ENCODE measurements at regions not wholly inside any gene's neighbourhood (a gene's known extent, or its start where the extent isn't known, plus 50 kb on each side); places are given as distances from the start of the nearest gene placed in this dataset.
"Not testable (repeated sequence)": the region's sequence is repeated elsewhere in the genome, so short reads cannot be mapped to it uniquely, and the experiment has no call there.

DNA sequence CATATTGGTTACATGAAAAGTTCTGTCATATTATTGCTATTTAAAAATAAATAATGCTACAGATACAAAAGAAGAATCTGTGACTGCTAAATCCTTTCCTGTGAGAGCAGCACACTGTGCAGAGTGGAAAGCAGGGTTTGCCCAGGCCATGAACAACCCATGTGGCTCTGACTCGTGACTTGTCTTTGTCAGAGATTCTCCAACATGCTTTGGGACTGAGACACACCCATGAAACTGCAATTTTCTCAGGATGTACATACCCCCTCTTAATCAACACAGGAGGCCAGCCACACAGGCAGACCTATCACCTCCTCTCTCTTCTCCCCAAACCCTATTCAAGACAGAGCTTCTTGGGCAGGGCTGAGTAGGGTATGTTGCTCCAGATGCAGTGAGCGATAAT is 96.8 kb upstream of the NTF3 start:
- peaks cover 0 to 6% (median 0%) of the 10 kb centered on the region in 8 donors for H3K9me3 Mint-ChIP-seq
- no peaks in the 10 kb centered on the region for H3K9me3 ChIP-seq (ENCODE audit: control insufficient read depth in 1 of 2, low read length in 2 of 2)
- no peaks in the 10 kb centered on the region for H3K4me1 Mint-ChIP-seq
- CTCF ChIA-PET (ENCODE audit: partially characterized antibody): no interaction called here
- DNase-seq: no peak
- H3K36me3 ChIP-seq (ENCODE audit: insufficient read depth, low read length): no peaks in the 10 kb centered on the region
- H3K4me1 ChIP-seq (ENCODE audit: insufficient read depth, low read length): no peaks in the 10 kb centered on the region
- no peaks in the 10 kb centered on the region for H3K27me3 ChIP-seq (ENCODE audit: insufficient read depth, low read length)
- H3K4me3 ChIP-seq (ENCODE audit: low read length in 2 of 2): no peak overlapping the region
- peaks cover 0 to 2% of the 10 kb centered on the region in 2 donors for H3K27me3 Mint-ChIP-seq
- no peak overlapping the region for H3K27ac ChIP-seq (ENCODE audit: low read depth, low read length)
- intact Hi-C loops (cut with micrococcal nuclease): no loop called here
- POLR2A ChIA-PET (ENCODE audit: partially characterized antibody): no interaction called here
- H3K36me3 Mint-ChIP-seq: no peaks in the 10 kb centered on the region
- no peak overlapping the region for H3K4me3 Mint-ChIP-seq
- no peak overlapping the region for H3K27ac Mint-ChIP-seq

- POLR2A ChIA-PET (ENCODE audit: partially characterized antibody); H3K4me3 Mint-ChIP-seq; H3K4me1 ChIP-seq (ENCODE audit: insufficient read depth, low read length); intact Hi-C loops (cut with micrococcal nuclease); H3K36me3 ChIP-seq (ENCODE audit: insufficient read depth, low read length); CTCF ChIA-PET (ENCODE audit: partially characterized antibody); H3K9me3 ChIP-seq (ENCODE audit: control insufficient read depth in 1 of 2, low read length in 2 of 2); H3K27me3 Mint-ChIP-seq; H3K36me3 Mint-ChIP-seq; H3K9me3 Mint-ChIP-seq; H3K4me3 ChIP-seq (ENCODE audit: low read length in 2 of 2); DNase-seq; H3K27ac Mint-ChIP-seq; H3K27me3 ChIP-seq (ENCODE audit: insufficient read depth, low read length); H3K27ac ChIP-seq (ENCODE audit: low read depth, low read length); H3K4me1 Mint-ChIP-seq: not testable (repeated sequence)
Observed at GRCh38 chr12:5341086-5341485, 90.8 kb upstream of the NTF3 start.

- DNase-seq: no peak
- ChIA-PET POLR2A (ENCODE audit: partially characterized antibody) (no interaction called here), CTCF (ENCODE audit: partially characterized antibody) (no interaction called here)
- Histone ChIP-seq H3K4me3 (ENCODE audit: low read length in 2 of 2) (no peak overlapping the region), H3K27ac (ENCODE audit: low read depth, low read length) (no peak overlapping the region), H3K36me3 (ENCODE audit: insufficient read depth, low read length) (no peaks in the 10 kb centered on the region), H3K4me1 (ENCODE audit: insufficient read depth, low read length) (no peaks in the 10 kb centered on the region), H3K27me3 (ENCODE audit: insufficient read depth, low read length) (no peaks in the 10 kb centered on the region), H3K9me3 (ENCODE audit: control insufficient read depth in 1 of 2, low read length in 2 of 2) (no peaks in the 10 kb centered on the region)
- H3K27me3 Mint-ChIP-seq: peaks cover 1 to 3% of the 10 kb centered on the region in 2 donors
- H3K36me3 Mint-ChIP-seq: no peaks in the 10 kb centered on the region
- no peak overlapping the region for H3K27ac Mint-ChIP-seq
- no peak overlapping the region for H3K4me3 Mint-ChIP-seq
- H3K9me3 Mint-ChIP-seq: peaks cover 0 to 8% (median under 1%) of the 10 kb centered on the region in 8 donors
- intact Hi-C loops (cut with micrococcal nuclease): no loop called here
- H3K4me1 Mint-ChIP-seq: no peaks in the 10 kb centered on the region
Observed at GRCh38 chr12:5343711-5344110, 88.2 kb upstream of the NTF3 start.

DNA sequence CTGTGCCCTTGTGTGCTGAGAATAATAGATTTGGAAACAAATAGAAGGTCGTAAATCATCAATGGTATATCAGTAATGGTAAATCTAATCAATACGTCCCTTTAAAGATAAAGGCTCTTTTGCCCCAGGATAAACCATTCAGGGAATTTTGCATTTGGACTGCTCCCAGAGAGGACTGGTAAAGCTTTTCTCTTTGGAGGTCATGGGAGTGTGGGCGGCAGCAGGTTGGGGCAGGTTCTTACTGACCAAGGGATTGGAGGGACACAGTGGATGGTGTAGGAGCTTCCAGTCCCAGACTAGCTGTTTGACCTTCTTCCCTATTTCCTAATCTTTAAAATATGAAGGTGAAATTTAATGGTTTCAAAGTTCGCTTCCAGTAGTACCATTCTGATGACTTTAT is 87.8 kb upstream of the NTF3 start:
- POLR2A ChIA-PET (ENCODE audit: partially characterized antibody): no interaction called here
- H3K4me3 Mint-ChIP-seq: no peak overlapping the region
- CTCF ChIA-PET (ENCODE audit: partially characterized antibody): no interaction called here
- no peak overlapping the region for H3K27ac ChIP-seq (ENCODE audit: low read depth, low read length)
- peaks cover 1 to 3% of the 10 kb centered on the region in 2 donors for H3K27me3 Mint-ChIP-seq
- no peaks in the 10 kb centered on the region for H3K36me3 ChIP-seq (ENCODE audit: insufficient read depth, low read length)
- peaks cover 0 to 8% (median under 1%) of the 10 kb centered on the region in 8 donors for H3K9me3 Mint-ChIP-seq
- H3K4me3 ChIP-seq (ENCODE audit: low read length in 2 of 2): no peak overlapping the region
- intact Hi-C loops (cut with micrococcal nuclease): no loop called here
- DNase-seq: no peak
- H3K4me1 Mint-ChIP-seq: no peaks in the 10 kb centered on the region
- no peaks in the 10 kb centered on the region for H3K4me1 ChIP-seq (ENCODE audit: insufficient read depth, low read length)
- no peak overlapping the region for H3K27ac Mint-ChIP-seq
- H3K36me3 Mint-ChIP-seq: no peaks in the 10 kb centered on the region
- no peaks in the 10 kb centered on the region for H3K27me3 ChIP-seq (ENCODE audit: insufficient read depth, low read length)
- no peaks in the 10 kb centered on the region for H3K9me3 ChIP-seq (ENCODE audit: control insufficient read depth in 1 of 2, low read length in 2 of 2)

- CTCF ChIA-PET (ENCODE audit: partially characterized antibody): no interaction called here
- H3K27ac ChIP-seq (ENCODE audit: low read depth, low read length): no peak overlapping the region
- no peak overlapping the region for H3K4me3 Mint-ChIP-seq
- H3K27me3 ChIP-seq (ENCODE audit: insufficient read depth, low read length): no peaks in the 10 kb centered on the region
- POLR2A ChIA-PET (ENCODE audit: partially characterized antibody): no interaction called here
- H3K27me3 Mint-ChIP-seq: peaks cover 1 to 3% of the 10 kb centered on the region in 2 donors
- no peak overlapping the region for H3K4me3 ChIP-seq (ENCODE audit: low read length in 2 of 2)
- no peaks in the 10 kb centered on the region for H3K4me1 ChIP-seq (ENCODE audit: insufficient read depth, low read length)
- intact Hi-C loops (cut with micrococcal nuclease): no loop called here
- H3K36me3 Mint-ChIP-seq: no peaks in the 10 kb centered on the region
- no peaks in the 10 kb centered on the region for H3K4me1 Mint-ChIP-seq
- H3K27ac Mint-ChIP-seq: no peak overlapping the region
- H3K36me3 ChIP-seq (ENCODE audit: insufficient read depth, low read length): no peaks in the 10 kb centered on the region
- no peaks in the 10 kb centered on the region for H3K9me3 ChIP-seq (ENCODE audit: control insufficient read depth in 1 of 2, low read length in 2 of 2)
- no peak for DNase-seq
- H3K9me3 Mint-ChIP-seq: peaks cover 0 to 9% (median 0%) of the 10 kb centered on the region in 8 donors
Observed at GRCh38 chr12:5345534-5345933, 86.4 kb upstream of the NTF3 start.

DNA sequence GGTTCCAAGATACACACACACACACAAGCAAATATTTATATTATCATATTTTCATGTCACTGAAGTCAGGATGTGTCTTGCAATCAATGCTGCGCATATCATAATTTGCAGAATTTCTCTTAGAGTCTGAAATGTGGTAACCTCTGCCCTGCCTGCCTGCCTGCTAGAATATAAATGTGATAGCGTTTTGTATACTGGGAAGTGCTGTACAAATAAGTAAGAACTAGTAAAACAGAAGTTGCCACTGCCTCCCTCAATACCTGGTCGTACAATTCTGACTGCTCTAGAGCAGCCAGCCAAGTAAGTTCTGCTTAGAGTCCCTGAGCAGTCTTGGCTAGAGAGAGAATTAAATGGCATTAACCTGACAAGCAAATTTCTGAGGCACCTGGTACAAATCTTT is 83.9 kb upstream of the NTF3 start:
- Mint-ChIP-seq H3K4me1 (no peaks in the 10 kb centered on the region), H3K9me3 (peaks cover 0 to 16% (median 4%) of the 10 kb centered on the region in 8 donors), H3K27ac (no peak overlapping the region), H3K27me3 (peaks cover 1 to 3% of the 10 kb centered on the region in 2 donors), H3K4me3 (no peak overlapping the region), H3K36me3 (no peaks in the 10 kb centered on the region)
- intact Hi-C loops (cut with micrococcal nuclease): no loop called here
- Histone ChIP-seq H3K27ac (ENCODE audit: low read depth, low read length) (no peak overlapping the region), H3K4me1 (ENCODE audit: insufficient read depth, low read length) (no peaks in the 10 kb centered on the region), H3K9me3 (ENCODE audit: control insufficient read depth in 1 of 2, low read length in 2 of 2) (no peaks in the 10 kb centered on the region), H3K27me3 (ENCODE audit: insufficient read depth, low read length) (no peaks in the 10 kb centered on the region), H3K36me3 (ENCODE audit: insufficient read depth, low read length) (no peaks in the 10 kb centered on the region), H3K4me3 (ENCODE audit: low read length in 2 of 2) (no peak overlapping the region)
- ChIA-PET CTCF (ENCODE audit: partially characterized antibody) (no interaction called here), POLR2A (ENCODE audit: partially characterized antibody) (no interaction called here)
- no peak for DNase-seq

DNA sequence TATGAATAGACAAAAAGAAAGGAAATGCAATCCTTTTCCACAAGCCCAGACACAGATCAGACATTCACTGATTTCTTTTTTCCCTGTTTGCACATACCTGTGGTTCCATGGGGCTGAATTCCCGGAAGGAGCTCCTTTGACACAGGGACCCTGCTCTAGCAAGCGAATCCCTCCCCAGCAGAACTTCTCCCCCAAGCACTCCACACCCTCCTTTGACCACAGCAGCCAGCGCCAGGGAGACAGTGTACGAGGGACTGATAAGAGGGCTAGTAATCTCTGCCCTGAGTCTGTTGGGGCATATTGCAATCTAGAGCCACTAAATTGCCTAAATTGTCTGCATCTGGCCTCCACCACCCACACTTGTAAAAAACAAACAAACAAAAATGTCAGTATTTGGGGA is 83.4 kb upstream of the NTF3 start:
- Histone ChIP-seq H3K36me3 (ENCODE audit: insufficient read depth, low read length) (no peaks in the 10 kb centered on the region), H3K9me3 (ENCODE audit: control insufficient read depth in 1 of 2, low read length in 2 of 2) (no peaks in the 10 kb centered on the region), H3K27me3 (ENCODE audit: insufficient read depth, low read length) (no peaks in the 10 kb centered on the region), H3K4me3 (ENCODE audit: low read length in 2 of 2) (no peak overlapping the region), H3K4me1 (ENCODE audit: insufficient read depth, low read length) (no peaks in the 10 kb centered on the region), H3K27ac (ENCODE audit: low read depth, low read length) (no peak overlapping the region)
- POLR2A ChIA-PET (ENCODE audit: partially characterized antibody): no interaction called here
- no peak overlapping the region for H3K4me3 Mint-ChIP-seq
- intact Hi-C loops (cut with micrococcal nuclease): no loop called here
- H3K36me3 Mint-ChIP-seq: no peaks in the 10 kb centered on the region
- peaks cover 1 to 3% of the 10 kb centered on the region in 2 donors for H3K27me3 Mint-ChIP-seq
- no peak overlapping the region for H3K27ac Mint-ChIP-seq
- H3K4me1 Mint-ChIP-seq: no peaks in the 10 kb centered on the region
- DNase-seq: no peak
- H3K9me3 Mint-ChIP-seq: peaks cover 0 to 17% (median 6%) of the 10 kb centered on the region in 8 donors
- CTCF ChIA-PET (ENCODE audit: partially characterized antibody): no interaction called here

GRCh38 chr12:5364036-5364770 is 67.7 kb upstream of the NTF3 start:
- POLR2A ChIA-PET (ENCODE audit: partially characterized antibody): no interaction called here

More at GRCh38 chr12:5364036-5364770, 67.7 kb upstream of the NTF3 start:
- intact Hi-C loops (cut with micrococcal nuclease): no loop called here
- CTCF ChIA-PET (ENCODE audit: partially characterized antibody): interaction anchor here (1.1 kb wide), 1 partner anchor 9 kb away, joined by 3 read pairs; no protein-coding TSS in a partner anchor
- Histone ChIP-seq H3K4me3 (ENCODE audit: low read length in 2 of 2) (no peak overlapping the region), H3K27ac (ENCODE audit: low read depth, low read length) (no peak overlapping the region), H3K27me3 (ENCODE audit: insufficient read depth, low read length) (no peaks in the 10 kb centered on the region), H3K4me1 (ENCODE audit: insufficient read depth, low read length) (no peaks in the 10 kb centered on the region), H3K36me3 (ENCODE audit: insufficient read depth, low read length) (no peaks in the 10 kb centered on the region), H3K9me3 (ENCODE audit: control insufficient read depth in 1 of 2, low read length in 2 of 2) (no peaks in the 10 kb centered on the region)
- Mint-ChIP-seq H3K27me3 (no peaks in the 10 kb centered on the region), H3K4me1 (no peaks in the 10 kb centered on the region), H3K9me3 (peaks cover 0 to 7% (median 1%) of the 10 kb centered on the region in 8 donors), H3K27ac (no peak overlapping the region), H3K36me3 (no peaks in the 10 kb centered on the region), H3K4me3 (no peak overlapping the region)
- DNase-seq: no peak

Measured in CD4-positive, alpha-beta memory T cell (primary cell).